IMR-90 (cell line): ENCODE measurements at regions not wholly inside any gene's neighbourhood (a gene's known extent, or its start where the extent isn't known, plus 50 kb on each side); places are given as distances from the start of the nearest gene placed in this dataset.

ENCODE experiments used
- ATAC-seq: fragments of 200-7000 bp; cut with Tn5 transposase; 2 replicates; pipeline ENCODE4 v1.9.1; 2020; ENCODE audit warnings: low read depth, mild to moderate bottlenecking, moderate library complexity
- BruUV-seq: library from RNA; stranded (reverse); fragments of 400-500 nt; replicated peaks from 2 replicates; lab custom pipeline; 2021; lab: Mats Ljungman, UMichigan
- CTCF ChIA-PET: fragments of 300-600 bp; formaldehyde crosslinking; extraction: SDS; loops from one replicate; lab custom pipeline; 2021; ENCODE audit warnings: antibody characterized with exemption; lab: Yijun Ruan, JAX
- POLR2A ChIA-PET: fragments of 300-600 bp; sonication (Branson Sonifier 250); formaldehyde crosslinking; loops from one replicate; lab custom pipeline; 2022; ENCODE audit warnings: antibody characterized with exemption; ENCODE audit not compliant: unreplicated experiment; lab: Charles Lee
- DNase-seq: peaks from one replicate; pipeline ENCODE4 v3.0.0; 2013
- H2AFZ ChIP-seq: replicated peaks from 2 replicates; pipeline ENCODE3; 2013; ENCODE audit warnings: low read length, mild to moderate bottlenecking; ENCODE audit not compliant: poor library complexity
- H2AK5ac ChIP-seq: 2 replicates; pipeline ENCODE4 v1.6.1; 2013; ENCODE audit warnings: low read depth, low read length, inconsistent platforms
- H2AK9ac ChIP-seq: replicated peaks from 2 replicates; pipeline ENCODE3; 2013; ENCODE audit warnings: mild to moderate bottlenecking, low read depth, low read length, moderate library complexity; ENCODE audit not compliant: poor library complexity
- H2BK120ac ChIP-seq: 2 replicates; pipeline ENCODE4 v1.6.1; 2013; ENCODE audit warnings: low read depth, low read length, inconsistent platforms
- H2BK15ac ChIP-seq: 3 replicates; pipeline ENCODE4 v1.6.1; 2013; ENCODE audit warnings: low read depth, low read length, inconsistent platforms
- H2BK20ac ChIP-seq: 2 replicates; pipeline ENCODE4 v1.6.1; 2013; ENCODE audit warnings: low read depth, mild to moderate bottlenecking, inconsistent platforms, low read length, moderate library complexity
- H2BK5ac ChIP-seq: 2 replicates; pipeline ENCODE4 v1.6.1; 2013; ENCODE audit warnings: mild to moderate bottlenecking, low read depth, low read length, inconsistent platforms; ENCODE audit not compliant: poor library complexity, severe bottlenecking
- H3K14ac ChIP-seq: replicated peaks from 2 replicates; pipeline ENCODE4 v1.6.1; 2013; ENCODE audit warnings: low read depth, low read length, inconsistent platforms
- H3K18ac ChIP-seq: 2 replicates; pipeline ENCODE4 v1.6.1; 2013; ENCODE audit warnings: low read depth, low read length, control low read depth
- H3K23ac ChIP-seq: 2 replicates; pipeline ENCODE4 v1.6.1; 2013; ENCODE audit warnings: low read depth, low read length, inconsistent platforms
- H3K27ac ChIP-seq: 2 replicates; pipeline ENCODE4 v1.5.1; 2013; ENCODE audit warnings: mild to moderate bottlenecking, control low read depth, low read length; ENCODE audit not compliant: insufficient read depth
- H3K27me3 ChIP-seq: 2 replicates; pipeline ENCODE4 v1.6.1; 2013; ENCODE audit warnings: low read length; ENCODE audit not compliant: control insufficient read depth, insufficient read depth
- H3K36me3 ChIP-seq: 2 replicates; pipeline ENCODE4 v1.6.1; 2013; ENCODE audit warnings: low read length, mixed read lengths; ENCODE audit not compliant: control insufficient read depth, insufficient read depth
- H3K4ac ChIP-seq: 2 replicates; pipeline ENCODE4 v1.6.1; 2013; ENCODE audit warnings: low read depth, low read length, inconsistent platforms
- H3K4me1 ChIP-seq: 2 replicates; pipeline ENCODE4 v1.6.1; 2013; ENCODE audit warnings: low read length, mixed read lengths; ENCODE audit not compliant: control insufficient read depth, insufficient read depth
- H3K4me2 ChIP-seq: 2 replicates; pipeline ENCODE4 v1.6.1; 2013; ENCODE audit warnings: low read depth, mild to moderate bottlenecking, control low read depth, low read length, moderate library complexity
- H3K4me3 ChIP-seq: 2 replicates; pipeline ENCODE4 v1.5.1; 2013; ENCODE audit warnings: low read depth, mild to moderate bottlenecking, control low read depth, low read length, moderate library complexity; ENCODE audit not compliant: insufficient read depth
- H3K56ac ChIP-seq: 2 replicates; pipeline ENCODE4 v1.6.1; 2013; ENCODE audit warnings: low read length, inconsistent platforms; ENCODE audit not compliant: insufficient read depth; ENCODE audit errors: extremely low read depth
- H3K79me1 ChIP-seq, 2 experiments: 2 replicates each; pipeline ENCODE4 v1.6.1; 2013; ENCODE audit warnings: low read length in 2 of 2, inconsistent platforms in 1 of 2, low read depth in 1 of 2
- H3K9ac ChIP-seq: 2 replicates; pipeline ENCODE4 v1.6.1; 2013; ENCODE audit warnings: low read depth, low read length, control low read depth
- H3K9me1 ChIP-seq: 2 replicates; pipeline ENCODE4 v1.6.1; 2013; ENCODE audit warnings: low read length, inconsistent platforms; ENCODE audit not compliant: insufficient read depth
- H3K9me3 ChIP-seq: 2 replicates; pipeline ENCODE4 v1.6.1; 2013; ENCODE audit warnings: low read length; ENCODE audit not compliant: control insufficient read depth, insufficient read depth
- H4K20me1 ChIP-seq: 2 replicates; pipeline ENCODE4 v1.6.1; 2013; ENCODE audit warnings: low read length, inconsistent platforms; ENCODE audit not compliant: insufficient read depth
- H4K5ac ChIP-seq: 2 replicates; pipeline ENCODE4 v1.6.1; 2013; ENCODE audit warnings: mild to moderate bottlenecking, low read depth, low read length, control low read depth
- H4K8ac ChIP-seq, 2 experiments: 2 replicates each; pipeline ENCODE4 v1.6.1; 2013; ENCODE audit warnings: low read depth in 2 of 2, low read length in 2 of 2, control low read depth in 1 of 2, inconsistent platforms in 1 of 2
- H4K91ac ChIP-seq: 2 replicates; pipeline ENCODE4 v1.6.1; 2013; ENCODE audit warnings: low read depth, low read length, inconsistent platforms; ENCODE audit not compliant: insufficient read depth
- MAFK ChIP-seq: IDR thresholded peaks from 2 replicates; pipeline ENCODE4 v1.6.1; 2012; ENCODE audit warnings: low read depth, low read length, improper control_type of control experiment
- POLR2A ChIP-seq: IDR thresholded peaks from 2 replicates; pipeline ENCODE4 v1.6.1; 2012; ENCODE audit warnings: mild to moderate bottlenecking, low read depth, low read length
- WGBS, 2 experiments: methylation state at CpG; one replicate each; pipeline versions ENCODE4 v1.1.5 to v1.1.7; 2013; ENCODE audit warnings: missing lambda C conversion rate in 2 of 2; ENCODE audit not compliant: insufficient read length in 1 of 2; ENCODE audit errors: extremely low coverage in 2 of 2; 5-methylcytosine and 5-hydroxymethylcytosine counted together
- dilution Hi-C: fragments of 300-500 bp; cut with HindIII; formaldehyde crosslinking; loops from one replicate; pipeline ENCODE4 v1.14.3; 2018; ENCODE audit warnings: low sequenced_read_pairs; ENCODE audit not compliant: unreplicated experiment
- in situ Hi-C: fragments of 300-500 bp; cut with MboI; formaldehyde crosslinking; loops from 3 replicates; pipeline ENCODE4 v1.14.3; 2019; ENCODE audit warnings: low sequenced_read_pairs, inconsistent platforms, mixed read lengths
- intact Hi-C: fragments of 100-400 bp; cut with micrococcal nuclease; formaldehyde crosslinking; loops from 2 replicates; pipeline ENCODE4 v1.10.0; 2022

DNA sequence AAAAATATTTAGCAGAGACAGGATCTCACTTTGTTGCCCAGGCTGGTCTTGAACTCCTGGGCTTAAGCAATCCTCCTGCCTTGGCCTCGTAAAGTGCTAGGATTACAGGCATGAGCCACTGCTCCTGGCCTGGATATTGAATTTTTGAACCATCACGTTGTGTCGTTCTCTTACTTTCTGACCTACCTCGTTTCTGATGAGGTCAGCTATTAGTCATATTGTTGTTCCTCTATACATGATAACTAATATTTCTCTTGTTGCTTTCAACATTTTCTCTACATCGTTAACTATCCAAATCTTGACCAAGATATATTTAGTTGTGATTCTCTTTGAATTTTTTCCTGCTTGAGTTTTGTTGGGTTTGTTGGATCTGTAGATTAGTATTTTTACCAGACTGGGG, 541.3 kb upstream of the SOX11 start:
- no peak for ATAC-seq
- intact Hi-C loops, result no loop called here
- no peaks in the 10 kb centered on the region for H3K27me3 ChIP-seq
- no peaks in the 10 kb centered on the region for H3K4me1 ChIP-seq
- no peak overlapping the region for H4K5ac ChIP-seq
- H2AK5ac ChIP-seq, result no peak overlapping the region
- no peak overlapping the region for H3K4ac ChIP-seq
- WGBS, 2 experiments, result no CpG with 5 or more reads among the region's 5 CpGs
- no TSS peak for BruUV-seq
- peaks cover 12% of the 10 kb centered on the region; the same call in 1 of the 2 replicates for H3K9me3 ChIP-seq
- H3K79me1 ChIP-seq, result no peaks in the 10 kb centered on the region
- no peak overlapping the region for H3K56ac ChIP-seq
- no peak overlapping the region for H3K23ac ChIP-seq
- H2BK20ac ChIP-seq, result no peak overlapping the region
- H3K4me3 ChIP-seq, result no peak overlapping the region
- dilution Hi-C loops, result no loop called here
- no peak overlapping the region for H2BK5ac ChIP-seq
- TF ChIP-seq POLR2A (no peak), MAFK (peak; percentile 69)
- POLR2A ChIA-PET, result no interaction called here
- no peaks in the 10 kb centered on the region for H4K20me1 ChIP-seq
- H3K14ac ChIP-seq, result no peak overlapping the region
- no peaks in the 10 kb centered on the region for H3K9me1 ChIP-seq
- H2AFZ ChIP-seq, result no peak overlapping the region
- CTCF ChIA-PET, result no interaction called here
- H4K8ac ChIP-seq, result no peak overlapping the region
- no peak overlapping the region for H2BK15ac ChIP-seq
- no peak overlapping the region for H3K27ac ChIP-seq
- H3K18ac ChIP-seq, result no peak overlapping the region
- in situ Hi-C loops, result no loop called here
- H3K36me3 ChIP-seq, result no peaks in the 10 kb centered on the region
- DNase-seq, result no peak
- no peak overlapping the region for H3K9ac ChIP-seq
- no peak overlapping the region for H2AK9ac ChIP-seq
- no peak overlapping the region for H2BK120ac ChIP-seq
- H4K91ac ChIP-seq, result no peak overlapping the region
- no peak overlapping the region for H3K4me2 ChIP-seq
